SK-N-SH (cell line): ENCODE measurements at regions not wholly inside any gene's neighbourhood (a gene's known extent, or its start where the extent isn't known, plus 50 kb on each side); places are given as distances from the start of the nearest gene placed in this dataset.
"Not testable (repeated sequence)": the region's sequence is repeated elsewhere in the genome, so short reads cannot be mapped to it uniquely, and the experiment has no call there.

Source experiments
- CTCF ChIA-PET: fragments of 300-600, 350-600 bp; formaldehyde crosslinking; extraction: SDS; loops from one replicate; lab custom pipeline; 2021; lab: Yijun Ruan, JAX
- POLR2A ChIA-PET: fragments of 350-600 bp; sonication (Branson Sonifier 250); formaldehyde crosslinking; extraction: SDS; loops from one replicate; lab custom pipeline; 2020; ENCODE audit warnings: antibody characterized with exemption, inconsistent platforms; lab: Yijun Ruan, JAX
- DNase-seq: peaks from one replicate; pipeline ENCODE4 v3.0.0; 2012
- H2AFZ ChIP-seq: fragments of 200-600 bp; sonication (generic); 2 replicates; pipeline ENCODE4 v1.8.1; 2016; ENCODE audit warnings: antibody characterized with exemption, mild to moderate bottlenecking, low read depth
- H3F3A ChIP-seq: fragments of 200-600 bp; sonication (generic); replicated peaks from 2 replicates; pipeline ENCODE3; 2016; ENCODE audit warnings: antibody characterized with exemption, mild to moderate bottlenecking; ENCODE audit not compliant: insufficient read depth
- H3K27ac ChIP-seq, 2 experiments: fragments of 200-500 bp in 1 of 2; fragments of 200-600 bp in 1 of 2; sonication (Bioruptor generic) in 1 of 2; sonication (generic), shearing (Covaris generic) in 1 of 2; 2 replicates each; pipeline versions ENCODE4 v1.5.1 to v1.6.1; 2014 to 2016; ENCODE audit warnings: low read depth in 2 of 2, inconsistent platforms in 1 of 2, low read length in 1 of 2, mild to moderate bottlenecking in 1 of 2, mixed read lengths in 1 of 2
- H3K27me3 ChIP-seq: fragments of 200-600 bp; sonication (generic), shearing (Covaris generic); 2 replicates; pipeline ENCODE4 v1.6.1; 2016; ENCODE audit warnings: mixed run types; ENCODE audit not compliant: insufficient read depth
- H3K36me3 ChIP-seq, 2 experiments: fragments of 200-500 bp in 1 of 2; fragments of 200-600 bp in 1 of 2; sonication (Bioruptor generic) in 1 of 2; sonication (generic) in 1 of 2; replicated peaks in 1 of 2; 2 replicates each; pipeline versions ENCODE3 to v1.5.1; 2014 to 2016; ENCODE audit warnings: low read length in 1 of 2, mild to moderate bottlenecking in 1 of 2; ENCODE audit not compliant: insufficient read depth in 2 of 2, control insufficient read depth in 1 of 2
- H3K4me1 ChIP-seq, 2 experiments: fragments of 200-500 bp in 1 of 2; fragments of 200-600 bp in 1 of 2; sonication (Bioruptor generic) in 1 of 2; sonication (generic), shearing (Covaris generic) in 1 of 2; 2 replicates each; pipeline versions ENCODE4 v1.5.1 to v1.6.1; 2014 to 2016; ENCODE audit warnings: low read depth in 1 of 2, low read length in 1 of 2, mixed run types in 1 of 2; ENCODE audit not compliant: insufficient read depth in 2 of 2, control insufficient read depth in 1 of 2
- H3K4me2 ChIP-seq: fragments of 200-600 bp; sonication (generic), shearing (Covaris generic); 2 replicates; pipeline ENCODE4 v1.6.1; 2017; ENCODE audit warnings: mixed run types
- H3K4me3 ChIP-seq, 2 experiments: fragments of 200-500 bp in 1 of 2; fragments of 200-600 bp in 1 of 2; sonication (Bioruptor generic) in 1 of 2; sonication (generic), shearing (Covaris generic) in 1 of 2; 2 replicates each; pipeline versions ENCODE4 v1.5.1 to v1.8.1; 2014 to 2016; ENCODE audit warnings: low read depth in 2 of 2, inconsistent platforms in 1 of 2, low read length in 1 of 2, mild to moderate bottlenecking in 1 of 2, mixed read lengths in 1 of 2, moderate library complexity in 1 of 2
- H3K79me2 ChIP-seq: fragments of 200-600 bp; sonication (generic); 2 replicates; pipeline ENCODE4 v1.8.1; 2017; ENCODE audit warnings: mild to moderate bottlenecking; ENCODE audit not compliant: insufficient read depth
- H3K9ac ChIP-seq: fragments of 200-600 bp; sonication (generic); 2 replicates; pipeline ENCODE4 v1.6.1; 2017; ENCODE audit warnings: mixed run types
- H3K9me2 ChIP-seq: fragments of 200-600 bp; sonication (generic); 2 replicates; pipeline ENCODE4 v1.6.1; 2017; ENCODE audit warnings: mixed run types
- H3K9me3 ChIP-seq: fragments of 200-600 bp; sonication (generic); 2 replicates; pipeline ENCODE4 v1.6.1; 2017; ENCODE audit warnings: mixed run types, mild to moderate bottlenecking, moderate library complexity
- H4K20me1 ChIP-seq: fragments of 200-600 bp; sonication (generic); 2 replicates; pipeline ENCODE4 v1.6.1; 2017; ENCODE audit warnings: mild to moderate bottlenecking, mixed run types; ENCODE audit not compliant: insufficient read depth
- CTCF ChIP-seq: fragments of 200-600 bp; sonication (generic); IDR thresholded peaks from 2 replicates; pipeline ENCODE4 v1.6.1; 2017; ENCODE audit warnings: antibody characterized with exemption, mild to moderate bottlenecking, moderate library complexity
- RAD21 ChIP-seq: IDR thresholded peaks from 2 replicates; pipeline ENCODE4 v1.6.1; 2012; ENCODE audit warnings: mild to moderate bottlenecking, low read length
- TCF12 ChIP-seq: IDR thresholded peaks from 2 replicates; pipeline ENCODE4 v1.4.0; 2012
- WGBS: methylation state at CpG from one replicate; pipeline ENCODE4 v1.1.6; 2017; ENCODE audit warnings: low lambda C conversion rate; 5-methylcytosine and 5-hydroxymethylcytosine counted together

- H3K9ac ChIP-seq, H2AFZ ChIP-seq, H3K27me3 ChIP-seq, H3K4me2 ChIP-seq, DNase-seq, H3K4me3 ChIP-seq, H3K9me3 ChIP-seq, H4K20me1 ChIP-seq, H3K27ac ChIP-seq, H3K9me2 ChIP-seq, H3F3A ChIP-seq, H3K4me1 ChIP-seq, CTCF ChIA-PET, POLR2A ChIA-PET: not testable (repeated sequence)
- peaks cover 7 to 17% of the 10 kb centered on the region in 2 experiments for H3K36me3 ChIP-seq
- 100% methylated on average over 3 of the region's 3 CpGs for WGBS
- H3K79me2 ChIP-seq, result peaks cover 12% of the 10 kb centered on the region; the same call in 1 of the 2 replicates
Observed at GRCh38 chr1:224005973-224006372, 107.9 kb upstream of the FBXO28 start.

GRCh38 chr1:224004552-224005315, 109.2 kb upstream of the FBXO28 start:
- DNase-seq, result peak; percentile 6
- POLR2A ChIA-PET, H3K27ac ChIP-seq, H3K4me2 ChIP-seq, CTCF ChIA-PET, H3K9me3 ChIP-seq, H3K4me1 ChIP-seq, H3F3A ChIP-seq, H3K4me3 ChIP-seq, H4K20me1 ChIP-seq, H3K9ac ChIP-seq, H3K9me2 ChIP-seq, H3K27me3 ChIP-seq, H2AFZ ChIP-seq: not testable (repeated sequence)
- peak; percentile 57 for TF ChIP-seq CTCF
- TF ChIP-seq RAD21, result peak; percentile 56; the same call in 1 of the 2 replicates
- WGBS, result 75% methylated on average over 4 of the region's 4 CpGs
- Histone ChIP-seq H3K36me3 (peaks cover 7 to 17% of the 10 kb centered on the region in 2 experiments), H3K79me2 (peaks cover 22% of the 10 kb centered on the region; the same call in 1 of the 2 replicates)

DNA sequence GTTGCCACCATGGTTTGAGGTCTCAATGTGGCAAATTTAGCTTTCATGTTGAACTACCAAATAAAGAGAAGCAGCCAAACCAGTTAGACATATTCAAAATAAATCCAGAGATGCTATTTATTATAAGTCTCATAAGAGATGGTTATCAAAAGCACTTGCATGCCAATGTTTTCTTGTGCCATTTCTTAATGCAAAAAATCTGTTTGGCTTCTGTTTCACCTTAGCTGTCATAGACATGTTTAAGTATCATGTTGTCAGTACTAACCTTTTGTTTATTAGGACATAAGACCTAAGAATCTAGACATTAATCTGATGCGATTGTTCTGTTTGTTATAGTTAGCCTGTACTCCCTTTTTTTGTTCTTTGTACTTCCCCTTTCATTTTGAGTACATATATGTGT, 110.0 kb upstream of the FBXO28 start:
- H3K27ac ChIP-seq, H3K4me2 ChIP-seq, H3K4me1 ChIP-seq, POLR2A ChIA-PET, H3K4me3 ChIP-seq, DNase-seq, H3K9ac ChIP-seq, H3K9me2 ChIP-seq, H4K20me1 ChIP-seq, H3K27me3 ChIP-seq, H3F3A ChIP-seq, H3K9me3 ChIP-seq, CTCF ChIA-PET, H2AFZ ChIP-seq: not testable (repeated sequence)
- peaks cover 7 to 17% of the 10 kb centered on the region in 2 experiments for H3K36me3 ChIP-seq
- peak; percentile 48; the same call in 1 of the 2 replicates for TF ChIP-seq TCF12
- peaks cover 30% of the 10 kb centered on the region for H3K79me2 ChIP-seq
- WGBS, result 0% methylated on average over 1 of the region's 1 CpG

DNA sequence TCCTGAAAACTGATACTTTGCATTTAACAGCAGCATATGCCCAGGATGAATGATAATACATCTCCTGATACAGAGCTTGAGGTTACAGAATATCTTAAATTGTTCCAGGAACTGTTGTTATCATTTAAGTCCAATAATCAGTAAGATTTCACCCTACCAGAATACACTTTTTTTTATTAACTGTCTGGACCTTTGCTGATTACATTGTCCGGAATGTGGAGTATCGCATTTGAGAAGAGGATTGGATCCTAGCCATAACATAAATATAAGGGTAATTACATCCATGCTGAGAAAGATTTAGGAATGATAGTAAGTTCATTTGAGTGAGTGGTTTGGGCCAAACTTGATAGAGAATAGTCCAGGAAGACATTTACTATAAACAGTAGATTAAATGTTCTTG, 112.2 kb upstream of the FBXO28 start:
- H3K4me3 ChIP-seq, POLR2A ChIA-PET, H3K9me2 ChIP-seq, H3K4me2 ChIP-seq, H3K27me3 ChIP-seq, H4K20me1 ChIP-seq, H3K9me3 ChIP-seq, H2AFZ ChIP-seq, H3K4me1 ChIP-seq, H3F3A ChIP-seq, H3K36me3 ChIP-seq, CTCF ChIA-PET, DNase-seq, H3K27ac ChIP-seq, H3K9ac ChIP-seq: not testable (repeated sequence)
- peaks cover 43% of the 10 kb centered on the region for H3K79me2 ChIP-seq
- WGBS, result 35% methylated on average over 2 of the region's 2 CpGs

- WGBS, result 95% methylated on average over 4 of the region's 4 CpGs
- H3K27ac ChIP-seq, POLR2A ChIA-PET, H2AFZ ChIP-seq, H3K4me3 ChIP-seq, H3K4me1 ChIP-seq, H3K27me3 ChIP-seq, H3K9me2 ChIP-seq, DNase-seq, H3F3A ChIP-seq, CTCF ChIA-PET, H3K4me2 ChIP-seq, H3K9me3 ChIP-seq, H3K9ac ChIP-seq, H4K20me1 ChIP-seq, H3K36me3 ChIP-seq: not testable (repeated sequence)
- peaks cover 44% of the 10 kb centered on the region for H3K79me2 ChIP-seq
Observed at GRCh38 chr1:223999761-224000160, 114.2 kb upstream of the FBXO28 start.
